ENCODE measurements at regions not wholly inside any gene's neighbourhood (a gene's known extent, or its start where the extent isn't known, plus 50 kb on each side); places are given as distances from the start of the nearest gene placed in this dataset.

DNA sequence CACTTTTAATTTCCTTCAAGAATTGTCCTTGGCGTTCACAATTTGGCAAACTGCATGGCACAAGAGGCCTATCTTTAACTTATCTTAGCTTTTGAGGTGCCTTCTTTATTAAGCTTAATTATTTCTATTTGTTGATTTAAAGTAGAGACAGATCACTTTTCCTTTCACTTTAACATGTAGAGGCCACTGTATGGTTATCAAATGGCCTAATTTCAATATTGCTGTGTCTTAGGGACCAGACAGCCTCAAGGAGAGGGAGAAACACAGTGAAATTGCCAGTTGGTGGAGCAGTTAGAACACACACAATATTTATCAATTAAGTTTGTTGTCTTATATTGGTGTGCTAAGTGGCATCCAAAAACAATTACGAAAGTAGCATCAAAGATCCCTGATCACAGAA, 1013.9 kb downstream of the KCNT2 start:
- in situ Hi-C loops (cut with MboI), result no loop called here
- 0 out of 2 replicates have a peak overlapping the region, but pooled peaks have one; percentile 3 for H3K4me2 ChIP-seq (ENCODE audit: control insufficient read depth, insufficient read depth)
- no peaks in the 10 kb centered on the region for H3K79me2 ChIP-seq (ENCODE audit: control insufficient read depth, insufficient read depth, low read length)
- H3K36me3 ChIP-seq (ENCODE audit: control insufficient read depth in 2 of 2, insufficient read depth in 2 of 2, low read length in 1 of 2), result no peaks in the 10 kb centered on the region
- DNase-seq (ENCODE audit: low read depth, low spot score), result no peak
- no peak overlapping the region for H3K4me3 ChIP-seq
- no peaks in the 10 kb centered on the region for H3K9me3 ChIP-seq (replicated peaks; ENCODE audit: control insufficient read depth, insufficient read depth, low read length)
- H4K20me1 ChIP-seq (ENCODE audit: control insufficient read depth, insufficient read depth), result no peaks in the 10 kb centered on the region
- CTCF ChIA-PET, result no interaction called here
- SMC1A ChIA-PET (ENCODE audit: uncharacterized antibody, unreplicated experiment), result no interaction called here
- RAD21 ChIA-PET (ENCODE audit: unreplicated experiment), result no interaction called here
- no peaks in the 10 kb centered on the region for H3K27me3 ChIP-seq (replicated peaks in 1 of 2; ENCODE audit: control insufficient read depth in 2 of 2, insufficient read depth in 2 of 2, low read length in 1 of 2)
- POLR2A ChIA-PET, result no interaction called here
- no peak overlapping the region for H3K27ac ChIP-seq (ENCODE audit: control insufficient read depth, insufficient read depth)
- peak overlapping the region; percentile 12; the same call in 1 of the 2 replicates for H2AFZ ChIP-seq (ENCODE audit: control insufficient read depth, low read depth, low read length)
- H3K9ac ChIP-seq (ENCODE audit: control insufficient read depth, insufficient read depth, low read length), result no peak overlapping the region
- ATAC-seq, result peak; percentile 50
- BruUV-seq (replicated peaks), result no TSS peak
- WGBS (ENCODE audit: insufficient coverage, insufficient replicate concordance, low lambda C conversion rate, missing lambda C conversion rate), result 0% methylated on average over 2 of the region's 2 CpGs
- TF ChIP-seq, protein P1, sequence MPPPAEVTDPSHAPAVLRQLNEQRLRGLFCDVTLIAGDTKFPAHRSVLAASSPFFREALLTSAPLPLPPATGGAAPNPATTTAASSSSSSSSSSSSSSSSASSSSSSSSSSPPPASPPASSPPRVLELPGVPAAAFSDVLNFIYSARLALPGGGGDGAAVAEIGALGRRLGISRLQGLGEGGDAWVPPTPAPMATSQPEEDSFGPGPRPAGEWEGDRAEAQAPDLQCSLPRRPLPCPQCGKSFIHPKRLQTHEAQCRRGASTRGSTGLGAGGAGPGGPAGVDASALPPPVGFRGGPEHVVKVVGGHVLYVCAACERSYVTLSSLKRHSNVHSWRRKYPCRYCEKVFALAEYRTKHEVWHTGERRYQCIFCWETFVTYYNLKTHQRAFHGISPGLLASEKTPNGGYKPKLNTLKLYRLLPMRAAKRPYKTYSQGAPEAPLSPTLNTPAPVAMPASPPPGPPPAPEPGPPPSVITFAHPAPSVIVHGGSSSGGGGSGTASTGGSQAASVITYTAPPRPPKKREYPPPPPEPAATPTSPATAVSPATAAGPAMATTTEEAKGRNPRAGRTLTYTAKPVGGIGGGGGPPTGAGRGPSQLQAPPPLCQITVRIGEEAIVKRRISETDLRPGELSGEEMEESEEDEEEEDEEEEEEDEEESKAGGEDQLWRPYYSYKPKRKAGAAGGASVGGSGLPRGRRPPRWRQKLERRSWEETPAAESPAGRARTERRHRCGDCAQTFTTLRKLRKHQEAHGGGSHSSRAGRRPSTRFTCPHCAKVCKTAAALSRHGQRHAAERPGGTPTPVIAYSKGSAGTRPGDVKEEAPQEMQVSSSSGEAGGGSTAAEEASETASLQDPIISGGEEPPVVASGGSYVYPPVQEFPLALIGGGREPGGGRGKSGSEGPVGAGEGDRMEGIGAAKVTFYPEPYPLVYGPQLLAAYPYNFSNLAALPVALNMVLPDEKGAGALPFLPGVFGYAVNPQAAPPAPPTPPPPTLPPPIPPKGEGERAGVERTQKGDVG (CRISPR knock-in tag; IDR thresholded peaks at IDR 0.05), result no peak
- TF ChIP-seq JUND (IDR thresholded peaks at IDR 0.05; ENCODE audit: low read depth, low read length) (no peak), CHD4 (IDR thresholded peaks at IDR 0.05) (no peak), NFXL1 (IDR thresholded peaks at IDR 0.05; ENCODE audit: borderline replicate concordance) (no peak), KLF5 (IDR thresholded peaks at IDR 0.05; ENCODE audit: partially characterized antibody) (no peak), REST (IDR thresholded peaks at IDR 0.05; ENCODE audit: low read depth, low read length) (no peak), HDAC6 (IDR thresholded peaks at IDR 0.05; ENCODE audit: unreplicated experiment) (no peak), EP300 (IDR thresholded peaks at IDR 0.05; ENCODE audit: borderline replicate concordance in 1 of 2, control insufficient read depth in 1 of 2, low read depth in 2 of 2, low read length in 2 of 2) (no peak)
- no peak for FAIRE-seq
- no peaks in the 10 kb centered on the region for H3K4me1 ChIP-seq (ENCODE audit: control insufficient read depth, insufficient read depth, low read length)
- intact Hi-C loops (cut with micrococcal nuclease; ENCODE audit: unreplicated experiment), result no loop called here
